ENCODE measurements at regions not wholly inside any gene's neighbourhood (a gene's known extent, or its start where the extent isn't known, plus 50 kb on each side); places are given as distances from the start of the nearest gene placed in this dataset.

DNA sequence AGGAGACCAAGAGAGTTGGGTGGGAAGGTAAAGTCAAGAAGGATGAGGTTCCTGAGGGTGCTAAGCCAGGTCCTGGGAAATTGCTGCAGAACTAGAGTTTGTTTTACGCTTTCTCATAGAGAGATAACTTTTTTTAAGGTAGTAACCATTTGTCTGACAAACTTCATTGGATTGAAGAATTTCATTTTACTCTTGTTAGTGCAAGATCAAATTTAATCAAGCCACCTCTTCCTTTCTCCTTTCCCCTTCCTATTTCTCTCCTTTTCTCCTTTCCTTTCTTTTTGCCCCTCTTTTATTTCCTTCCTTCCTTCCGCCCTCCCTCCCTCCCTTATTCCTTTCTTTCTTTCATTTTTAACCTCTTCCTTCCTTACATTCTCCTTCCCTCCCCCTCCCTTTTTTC is 65.4 kb downstream of the RDH14 start:
- TF ChIP-seq, protein P1, sequence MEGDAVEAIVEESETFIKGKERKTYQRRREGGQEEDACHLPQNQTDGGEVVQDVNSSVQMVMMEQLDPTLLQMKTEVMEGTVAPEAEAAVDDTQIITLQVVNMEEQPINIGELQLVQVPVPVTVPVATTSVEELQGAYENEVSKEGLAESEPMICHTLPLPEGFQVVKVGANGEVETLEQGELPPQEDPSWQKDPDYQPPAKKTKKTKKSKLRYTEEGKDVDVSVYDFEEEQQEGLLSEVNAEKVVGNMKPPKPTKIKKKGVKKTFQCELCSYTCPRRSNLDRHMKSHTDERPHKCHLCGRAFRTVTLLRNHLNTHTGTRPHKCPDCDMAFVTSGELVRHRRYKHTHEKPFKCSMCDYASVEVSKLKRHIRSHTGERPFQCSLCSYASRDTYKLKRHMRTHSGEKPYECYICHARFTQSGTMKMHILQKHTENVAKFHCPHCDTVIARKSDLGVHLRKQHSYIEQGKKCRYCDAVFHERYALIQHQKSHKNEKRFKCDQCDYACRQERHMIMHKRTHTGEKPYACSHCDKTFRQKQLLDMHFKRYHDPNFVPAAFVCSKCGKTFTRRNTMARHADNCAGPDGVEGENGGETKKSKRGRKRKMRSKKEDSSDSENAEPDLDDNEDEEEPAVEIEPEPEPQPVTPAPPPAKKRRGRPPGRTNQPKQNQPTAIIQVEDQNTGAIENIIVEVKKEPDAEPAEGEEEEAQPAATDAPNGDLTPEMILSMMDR (IDR thresholded peaks at IDR 0.05; ENCODE audit: low read length, missing control alignments), result no peak
- no peak overlapping the region for H3K4me3 ChIP-seq (replicated peaks; ENCODE audit: low read depth, low read length)
- DNase-seq (ENCODE audit: low read depth), result no peak

DNA sequence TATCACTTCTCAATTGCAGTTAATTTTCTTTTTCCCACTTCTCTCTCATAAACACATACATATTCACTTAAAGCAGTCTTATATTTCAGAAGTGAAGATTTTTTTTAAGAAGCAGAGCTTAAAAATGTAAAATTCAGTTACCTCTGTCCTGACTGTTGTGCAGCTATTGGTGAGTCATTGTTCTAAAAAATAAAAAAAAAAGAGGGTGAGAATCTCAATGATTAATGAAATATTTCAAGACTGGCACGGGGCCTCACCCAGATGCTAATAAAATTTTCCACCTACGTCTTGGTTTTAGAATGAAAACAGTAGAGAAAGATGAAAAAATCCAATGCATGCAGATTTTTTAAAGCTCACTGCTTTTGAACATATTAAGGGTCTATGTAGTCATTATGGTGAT is 67.7 kb downstream of the RDH14 start:
- DNase-seq (ENCODE audit: low read depth), result no peak
- TF ChIP-seq, protein P1 (IDR thresholded peaks at IDR 0.05; ENCODE audit: low read length, missing control alignments), result no peak

DNA sequence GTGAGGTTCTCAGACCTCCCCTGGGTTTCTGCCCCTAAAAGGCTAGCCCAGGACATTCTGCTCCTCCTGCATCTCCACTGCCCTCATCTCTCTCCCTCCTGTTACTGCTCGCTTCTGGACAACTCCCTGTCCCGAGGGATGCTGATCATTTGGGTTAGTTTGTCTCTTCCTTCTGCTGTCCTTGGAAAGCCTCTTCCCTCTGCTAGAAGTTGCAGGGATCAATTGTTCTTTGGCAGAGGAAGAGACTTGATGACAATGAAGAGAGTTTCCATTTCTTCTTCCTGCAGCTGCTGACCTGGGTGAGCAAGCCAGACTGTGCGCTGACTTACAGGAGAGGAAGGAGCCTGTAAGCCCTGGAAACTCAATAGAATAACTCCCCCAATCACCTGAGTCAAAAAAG is 68.9 kb downstream of the RDH14 start:
- DNase-seq (ENCODE audit: low read depth), result no peak
- H3K4me3 ChIP-seq (replicated peaks; ENCODE audit: low read depth, low read length), result no peak overlapping the region
- TF ChIP-seq, protein P1 (IDR thresholded peaks at IDR 0.05; ENCODE audit: low read length, missing control alignments), result no peak

More for the DNA sequence above, 67.7 kb downstream of the RDH14 start:
- no peak overlapping the region for H3K4me3 ChIP-seq (replicated peaks; ENCODE audit: low read depth, low read length)

DNA sequence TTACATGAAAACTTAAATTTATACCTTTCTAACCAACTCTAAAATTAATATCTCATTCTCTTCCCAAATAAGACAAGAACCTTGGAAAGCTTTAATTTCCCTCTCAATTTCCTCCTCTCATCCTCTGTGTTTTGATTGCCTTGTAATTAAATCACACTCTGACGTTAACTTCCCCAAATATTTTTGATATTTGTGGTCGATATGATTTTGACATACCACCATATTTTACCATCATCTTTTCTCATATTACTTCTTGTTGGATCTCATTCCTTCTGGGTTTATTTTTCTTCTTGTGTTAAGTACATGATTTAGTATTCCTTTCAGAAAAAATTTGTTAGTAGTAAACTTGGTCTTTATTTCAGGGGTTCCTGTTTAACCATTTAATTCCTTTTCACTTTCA is 69.6 kb downstream of the RDH14 start:
- TF ChIP-seq, protein P1 (IDR thresholded peaks at IDR 0.05; ENCODE audit: low read length, missing control alignments), result no peak
- no peak overlapping the region for H3K4me3 ChIP-seq (replicated peaks; ENCODE audit: low read depth, low read length)
- DNase-seq (ENCODE audit: low read depth), result no peak

DNA sequence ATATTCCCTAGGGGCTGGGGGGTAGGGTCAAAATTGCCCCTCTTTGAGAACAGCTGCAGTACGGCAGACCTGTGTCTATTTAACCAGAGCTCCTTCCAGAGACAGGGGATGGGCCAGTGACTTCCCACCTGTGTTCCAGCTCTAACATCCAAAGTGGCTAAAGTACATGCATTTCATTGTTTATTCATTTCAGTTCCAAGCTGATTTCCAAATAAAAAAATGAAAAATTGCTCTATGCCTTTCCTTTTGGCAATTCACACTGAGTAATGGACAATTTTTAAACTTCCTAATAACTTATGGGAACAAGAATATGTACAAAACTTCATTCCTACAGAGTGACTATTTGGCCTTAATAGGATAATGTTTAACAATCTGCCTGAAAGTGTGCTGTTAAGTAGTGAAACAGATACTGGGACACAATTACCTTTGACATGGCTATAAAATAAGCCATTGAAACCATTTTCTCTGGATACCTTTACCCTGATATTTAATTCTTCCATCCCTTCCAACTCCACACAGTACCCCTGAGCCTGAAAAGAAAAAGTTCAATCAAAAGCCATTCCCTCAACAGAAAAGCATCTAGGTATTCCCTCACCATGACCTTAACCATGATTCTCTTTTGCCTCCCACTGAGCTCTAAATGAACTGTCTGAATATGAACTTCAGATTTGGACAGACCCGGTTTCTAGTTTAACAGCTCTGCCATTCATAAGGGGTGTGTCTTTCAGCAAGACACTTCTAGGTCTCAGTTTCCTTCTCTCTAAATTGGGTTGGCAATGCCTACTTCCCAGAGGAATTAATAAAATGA is 73.1 kb downstream of the RDH14 start:
- H3K4me3 ChIP-seq (replicated peaks; ENCODE audit: low read depth, low read length), result no peak overlapping the region
- DNase-seq (ENCODE audit: low read depth), result no peak
- TF ChIP-seq, protein P1 (IDR thresholded peaks at IDR 0.05; ENCODE audit: low read length, missing control alignments), result no peak

DNA sequence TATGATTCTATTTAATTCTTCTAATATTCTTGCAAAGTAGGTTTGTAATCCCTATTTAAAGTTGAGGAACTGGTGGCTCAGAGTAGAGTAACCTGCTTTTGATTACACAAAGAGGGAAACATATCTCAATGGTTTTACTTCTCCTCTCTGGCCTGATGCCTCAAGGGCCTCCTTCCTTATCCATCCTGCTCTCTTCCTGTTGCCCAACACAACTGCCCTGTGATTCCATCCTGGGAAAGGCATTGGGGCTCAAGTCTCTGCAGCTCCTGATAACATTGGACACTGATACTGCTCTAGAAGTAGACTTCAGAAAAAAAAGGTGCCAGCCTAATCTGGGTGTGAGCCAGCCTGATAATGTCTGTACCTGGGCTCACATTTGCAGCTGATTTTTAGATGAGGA is 75.8 kb downstream of the RDH14 start:
- no peak overlapping the region for H3K4me3 ChIP-seq (replicated peaks; ENCODE audit: low read depth, low read length)
- DNase-seq (ENCODE audit: low read depth), result peak; percentile 17

More for the DNA sequence above, 75.8 kb downstream of the RDH14 start:
- TF ChIP-seq, protein P1 (IDR thresholded peaks at IDR 0.05; ENCODE audit: low read length, missing control alignments), result no peak

Measured in fibroblast of pulmonary artery (primary cell).